ENCODE measurements at regions not wholly inside any gene's neighbourhood (a gene's known extent, or its start where the extent isn't known, plus 50 kb on each side); places are given as distances from the start of the nearest gene placed in this dataset.

DNA sequence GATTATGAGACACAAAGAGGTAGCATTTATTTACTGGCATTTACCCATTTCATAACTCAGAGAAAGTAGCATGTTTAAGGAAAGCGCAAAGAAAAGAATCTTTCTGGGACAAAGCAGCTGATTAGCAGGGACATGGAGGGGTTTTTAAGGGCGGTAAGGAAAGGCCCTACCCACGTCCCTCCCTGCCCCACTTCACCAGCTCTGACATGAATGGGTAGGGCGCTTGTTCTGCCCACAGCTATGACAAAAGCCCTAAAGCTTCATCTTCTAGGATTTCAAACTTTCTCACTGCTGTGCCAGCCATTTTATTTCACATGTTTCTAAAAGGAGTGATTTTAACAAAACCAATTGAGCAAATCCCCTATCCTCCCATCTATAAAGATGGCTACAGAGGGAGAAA, 406.9 kb upstream of the KLF6 start:
- TF ChIP-seq, protein P1, sequence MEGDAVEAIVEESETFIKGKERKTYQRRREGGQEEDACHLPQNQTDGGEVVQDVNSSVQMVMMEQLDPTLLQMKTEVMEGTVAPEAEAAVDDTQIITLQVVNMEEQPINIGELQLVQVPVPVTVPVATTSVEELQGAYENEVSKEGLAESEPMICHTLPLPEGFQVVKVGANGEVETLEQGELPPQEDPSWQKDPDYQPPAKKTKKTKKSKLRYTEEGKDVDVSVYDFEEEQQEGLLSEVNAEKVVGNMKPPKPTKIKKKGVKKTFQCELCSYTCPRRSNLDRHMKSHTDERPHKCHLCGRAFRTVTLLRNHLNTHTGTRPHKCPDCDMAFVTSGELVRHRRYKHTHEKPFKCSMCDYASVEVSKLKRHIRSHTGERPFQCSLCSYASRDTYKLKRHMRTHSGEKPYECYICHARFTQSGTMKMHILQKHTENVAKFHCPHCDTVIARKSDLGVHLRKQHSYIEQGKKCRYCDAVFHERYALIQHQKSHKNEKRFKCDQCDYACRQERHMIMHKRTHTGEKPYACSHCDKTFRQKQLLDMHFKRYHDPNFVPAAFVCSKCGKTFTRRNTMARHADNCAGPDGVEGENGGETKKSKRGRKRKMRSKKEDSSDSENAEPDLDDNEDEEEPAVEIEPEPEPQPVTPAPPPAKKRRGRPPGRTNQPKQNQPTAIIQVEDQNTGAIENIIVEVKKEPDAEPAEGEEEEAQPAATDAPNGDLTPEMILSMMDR (IDR thresholded peaks at IDR 0.05; ENCODE audit: poor library complexity) = no peak
- TF ChIP-seq EZH2phosphoT487 (IDR thresholded peaks at IDR 0.05; ENCODE audit: low read depth, severe bottlenecking, unreplicated experiment) (no peak), EZH2 (IDR thresholded peaks at IDR 0.05; ENCODE audit: borderline replicate concordance) (no peak)
